ENCODE measurements at regions not wholly inside any gene's neighbourhood (a gene's known extent, or its start where the extent isn't known, plus 50 kb on each side); places are given as distances from the start of the nearest gene placed in this dataset.

DNA sequence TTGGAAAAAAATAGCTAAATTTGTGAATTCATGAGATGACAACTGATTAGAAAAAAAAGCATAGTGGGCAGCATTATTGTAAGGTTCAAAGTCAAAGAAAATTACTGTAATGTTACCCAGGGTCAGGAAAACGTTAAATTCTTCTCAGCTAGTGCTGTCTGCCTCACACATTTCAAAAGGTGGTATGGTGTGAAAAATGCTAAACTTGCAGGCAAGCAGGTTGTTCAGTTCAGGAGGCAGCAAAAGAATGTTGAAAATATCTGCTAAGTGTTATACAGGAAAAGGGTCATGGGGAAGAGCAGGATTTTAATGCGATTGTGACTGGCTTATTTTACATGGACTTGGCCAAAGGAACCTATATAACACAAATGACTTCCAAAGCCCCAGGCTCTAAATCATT, 232.5 kb upstream of the NDST3 start:
- TF ChIP-seq, protein P1, sequence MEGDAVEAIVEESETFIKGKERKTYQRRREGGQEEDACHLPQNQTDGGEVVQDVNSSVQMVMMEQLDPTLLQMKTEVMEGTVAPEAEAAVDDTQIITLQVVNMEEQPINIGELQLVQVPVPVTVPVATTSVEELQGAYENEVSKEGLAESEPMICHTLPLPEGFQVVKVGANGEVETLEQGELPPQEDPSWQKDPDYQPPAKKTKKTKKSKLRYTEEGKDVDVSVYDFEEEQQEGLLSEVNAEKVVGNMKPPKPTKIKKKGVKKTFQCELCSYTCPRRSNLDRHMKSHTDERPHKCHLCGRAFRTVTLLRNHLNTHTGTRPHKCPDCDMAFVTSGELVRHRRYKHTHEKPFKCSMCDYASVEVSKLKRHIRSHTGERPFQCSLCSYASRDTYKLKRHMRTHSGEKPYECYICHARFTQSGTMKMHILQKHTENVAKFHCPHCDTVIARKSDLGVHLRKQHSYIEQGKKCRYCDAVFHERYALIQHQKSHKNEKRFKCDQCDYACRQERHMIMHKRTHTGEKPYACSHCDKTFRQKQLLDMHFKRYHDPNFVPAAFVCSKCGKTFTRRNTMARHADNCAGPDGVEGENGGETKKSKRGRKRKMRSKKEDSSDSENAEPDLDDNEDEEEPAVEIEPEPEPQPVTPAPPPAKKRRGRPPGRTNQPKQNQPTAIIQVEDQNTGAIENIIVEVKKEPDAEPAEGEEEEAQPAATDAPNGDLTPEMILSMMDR (IDR thresholded peaks at IDR 0.05), result no peak
- TF ChIP-seq POLR2A (IDR thresholded peaks at IDR 0.05), result no peak
